ENCODE measurements at regions not wholly inside any gene's neighbourhood (a gene's known extent, or its start where the extent isn't known, plus 50 kb on each side); places are given as distances from the start of the nearest gene placed in this dataset.

DNA sequence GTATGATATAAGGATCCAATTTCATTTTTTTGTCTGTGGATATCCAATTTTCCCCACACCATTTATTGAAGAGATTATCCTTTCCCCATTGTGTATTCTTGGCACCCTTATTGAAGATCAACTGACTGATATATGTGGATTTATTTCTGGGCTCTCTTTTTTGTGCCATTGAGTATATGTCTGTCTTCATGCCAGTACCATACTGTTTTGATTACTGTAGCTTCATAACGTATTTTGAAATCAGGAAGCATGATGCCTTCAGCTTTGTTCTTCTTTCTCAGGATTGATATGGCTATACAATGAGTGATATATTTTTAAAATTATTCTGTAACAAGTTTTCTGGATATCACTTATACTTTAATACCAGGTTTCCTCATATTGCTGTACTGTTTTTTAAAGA lies 58.1 kb upstream of the DLX2 start:
- TF ChIP-seq CTCF (IDR thresholded peaks at IDR 0.05) (no peak), EZH2phosphoT487 (IDR thresholded peaks at IDR 0.05) (no peak), EZH2 (IDR thresholded peaks at IDR 0.05) (no peak)

All from neural progenitor cell (in vitro differentiated cells).